MM.1S (cell line): ENCODE measurements at regions not wholly inside any gene's neighbourhood (a gene's known extent, or its start where the extent isn't known, plus 50 kb on each side); places are given as distances from the start of the nearest gene placed in this dataset.

Source experiments
- EZH2 ChIP-seq: fragments of 300-600 bp; sonication (generic); optimal IDR thresholded peaks from 2 replicates; pipeline ENCODE3; 2017; ENCODE audit warnings: low read depth, mild to moderate bottlenecking, antibody characterized with exemption, low read length, mixed read lengths
- TF ChIP-seq, protein P1 (sequence below): fragments of 300-600 bp; sonication (generic); IDR thresholded peaks from 2 replicates; pipeline ENCODE4 v1.5.1; 2016; ENCODE audit warnings: antibody characterized with exemption, low read length, mixed read lengths

DNA sequence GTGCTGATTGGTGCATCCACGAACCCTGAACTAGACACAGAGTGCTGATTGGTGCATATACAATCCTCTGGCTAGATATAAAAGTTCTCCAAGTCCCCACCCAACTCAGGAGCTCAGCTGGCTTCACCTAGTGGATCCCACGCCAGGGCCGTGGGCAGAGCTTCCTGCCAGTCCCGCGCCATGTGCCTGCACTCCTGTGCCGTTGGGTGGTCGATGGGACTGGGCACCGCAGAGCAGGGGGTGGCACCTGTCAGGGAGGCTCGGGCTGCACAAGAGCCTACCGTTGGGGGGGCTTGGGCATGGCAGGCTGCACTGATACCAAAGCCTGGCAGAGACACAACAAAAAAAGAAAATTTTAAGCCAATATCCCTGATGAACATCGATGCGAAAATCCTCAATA lies 185.4 kb upstream of the ASCC3 start:
- TF ChIP-seq, protein P1, sequence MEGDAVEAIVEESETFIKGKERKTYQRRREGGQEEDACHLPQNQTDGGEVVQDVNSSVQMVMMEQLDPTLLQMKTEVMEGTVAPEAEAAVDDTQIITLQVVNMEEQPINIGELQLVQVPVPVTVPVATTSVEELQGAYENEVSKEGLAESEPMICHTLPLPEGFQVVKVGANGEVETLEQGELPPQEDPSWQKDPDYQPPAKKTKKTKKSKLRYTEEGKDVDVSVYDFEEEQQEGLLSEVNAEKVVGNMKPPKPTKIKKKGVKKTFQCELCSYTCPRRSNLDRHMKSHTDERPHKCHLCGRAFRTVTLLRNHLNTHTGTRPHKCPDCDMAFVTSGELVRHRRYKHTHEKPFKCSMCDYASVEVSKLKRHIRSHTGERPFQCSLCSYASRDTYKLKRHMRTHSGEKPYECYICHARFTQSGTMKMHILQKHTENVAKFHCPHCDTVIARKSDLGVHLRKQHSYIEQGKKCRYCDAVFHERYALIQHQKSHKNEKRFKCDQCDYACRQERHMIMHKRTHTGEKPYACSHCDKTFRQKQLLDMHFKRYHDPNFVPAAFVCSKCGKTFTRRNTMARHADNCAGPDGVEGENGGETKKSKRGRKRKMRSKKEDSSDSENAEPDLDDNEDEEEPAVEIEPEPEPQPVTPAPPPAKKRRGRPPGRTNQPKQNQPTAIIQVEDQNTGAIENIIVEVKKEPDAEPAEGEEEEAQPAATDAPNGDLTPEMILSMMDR: no peak
- no peak for TF ChIP-seq EZH2
